CD14-positive monocyte (primary cell): ENCODE measurements at regions not wholly inside any gene's neighbourhood (a gene's known extent, or its start where the extent isn't known, plus 50 kb on each side); places are given as distances from the start of the nearest gene placed in this dataset.

Source experiments
- DNase-seq, 3 donors: peaks; one replicate each; pipeline ENCODE4 v3.0.0-alpha.2; 2011 to 2022
- H2AFZ ChIP-seq: 2 replicates; pipeline ENCODE4 v1.6.0; 2012; ENCODE audit warnings: mild to moderate bottlenecking, low read depth, low read length, inconsistent platforms; ENCODE audit not compliant: insufficient read depth, poor library complexity, severe bottlenecking
- H3K27ac ChIP-seq, 2 donors: 1 replicate in 1 of 2; 2 replicates in 1 of 2; pipeline ENCODE4 v1.5.1; 2012 to 2013; ENCODE audit warnings: low read length in 2 of 2, control low read depth in 1 of 2, inconsistent platforms in 1 of 2, low read depth in 1 of 2, mild to moderate bottlenecking in 1 of 2
- H3K27me3 ChIP-seq, 2 donors: one replicate each; pipeline versions ENCODE4 v1.6.0 to v1.6.1; 2011 to 2013; ENCODE audit warnings: low read length in 2 of 2; ENCODE audit not compliant: control insufficient read depth in 2 of 2, insufficient read depth in 2 of 2
- H3K36me3 ChIP-seq, 2 donors: replicated peaks in 1 of 2; 1 replicate in 1 of 2; 2 replicates in 1 of 2; pipeline versions ENCODE4 v1.5.1 to v1.6.1; 2012 to 2013; ENCODE audit warnings: low read length in 2 of 2, control low read depth in 1 of 2, inconsistent platforms in 1 of 2, mild to moderate bottlenecking in 1 of 2; ENCODE audit not compliant: insufficient read depth in 2 of 2, control insufficient read depth in 1 of 2
- H3K4me1 ChIP-seq, 2 donors: 1 replicate in 1 of 2; 2 replicates in 1 of 2; pipeline versions ENCODE4 v1.5.1 to v1.6.1; 2012 to 2013; ENCODE audit warnings: low read length in 2 of 2, control low read depth in 1 of 2, inconsistent platforms in 1 of 2, mild to moderate bottlenecking in 1 of 2, moderate library complexity in 1 of 2; ENCODE audit not compliant: insufficient read depth in 2 of 2, control insufficient read depth in 1 of 2
- H3K4me2 ChIP-seq: replicated peaks from 2 replicates; pipeline ENCODE3; 2012; ENCODE audit warnings: low read length, moderate library complexity, mild to moderate bottlenecking; ENCODE audit not compliant: poor library complexity, severe bottlenecking; ENCODE audit errors: extremely low read depth
- H3K4me3 ChIP-seq, 3 experiments: fragments of 200-600 bp in 1 of 3; sonication (generic) in 1 of 3; replicated peaks in 1 of 3; 1 replicate in 2 of 3; 2 replicates in 1 of 3; pipeline ENCODE4 v1.5.1; 2011 to 2013; ENCODE audit warnings: low read length in 3 of 3, mild to moderate bottlenecking in 3 of 3, control low read depth in 2 of 3, low read depth in 2 of 3, inconsistent platforms in 1 of 3, moderate library complexity in 1 of 3
- H3K79me2 ChIP-seq: 2 replicates; pipeline ENCODE4 v1.6.0; 2012; ENCODE audit warnings: mild to moderate bottlenecking, control low read depth, inconsistent platforms, low read length, moderate library complexity; ENCODE audit not compliant: insufficient read depth
- H3K9ac ChIP-seq: 2 replicates; pipeline ENCODE4 v1.6.0; 2017; ENCODE audit warnings: low read length, mild to moderate bottlenecking; ENCODE audit not compliant: insufficient read depth, poor library complexity, severe bottlenecking
- H3K9me3 ChIP-seq, 2 donors: replicated peaks in 1 of 2; 1 replicate in 1 of 2; 2 replicates in 1 of 2; pipeline versions ENCODE4 v1.5.1 to v1.6.1; 2012 to 2013; ENCODE audit warnings: low read length in 2 of 2, control low read depth in 1 of 2; ENCODE audit not compliant: control insufficient read depth in 1 of 2, insufficient read depth in 1 of 2
- H4K20me1 ChIP-seq: 2 replicates; pipeline ENCODE4 v1.6.0; 2012; ENCODE audit warnings: mild to moderate bottlenecking, low read length, control low read depth, moderate library complexity; ENCODE audit not compliant: insufficient read depth
- H3K27ac Mint-ChIP-seq, 7 donors: one replicate each; pipeline ENCODE4 v1.8.0; 2020; ENCODE audit warnings: mild to moderate bottlenecking in 7 of 7, mixed read lengths in 7 of 7, moderate library complexity in 6 of 7, inconsistent platforms in 2 of 7
- H3K27me3 Mint-ChIP-seq, 3 donors: one replicate each; pipeline ENCODE4 v1.8.0; 2021 to 2022; ENCODE audit warnings: low read depth in 3 of 3, mild to moderate bottlenecking in 3 of 3, mixed read lengths in 3 of 3, moderate library complexity in 3 of 3, inconsistent platforms in 1 of 3
- H3K36me3 Mint-ChIP-seq, 2 donors: one replicate each; pipeline ENCODE4 v1.8.0; 2020; ENCODE audit warnings: mixed read lengths in 2 of 2, inconsistent platforms in 1 of 2, mild to moderate bottlenecking in 1 of 2
- H3K4me1 Mint-ChIP-seq: one replicate; pipeline ENCODE4 v1.8.0; 2020; ENCODE audit warnings: mild to moderate bottlenecking, mixed read lengths
- H3K4me3 Mint-ChIP-seq, 2 donors: one replicate each; pipeline ENCODE4 v1.8.0; 2020; ENCODE audit warnings: mild to moderate bottlenecking in 2 of 2, mixed read lengths in 2 of 2, moderate library complexity in 1 of 2
- H3K9me3 Mint-ChIP-seq, 7 donors: one replicate each; pipeline ENCODE4 v1.8.0; 2020 to 2022; ENCODE audit warnings: mixed read lengths in 7 of 7, mild to moderate bottlenecking in 6 of 7, moderate library complexity in 6 of 7, inconsistent platforms in 2 of 7
- CTCF ChIP-seq: fragments of 200-600 bp; IDR thresholded peaks from one replicate; pipeline ENCODE4 v1.8.0; 2022; ENCODE audit warnings: antibody characterized with exemption, mild to moderate bottlenecking
- WGBS: methylation state at CpG from one replicate; pipeline ENCODE4 v1.1.5; 2013; ENCODE audit warnings: missing lambda C conversion rate; ENCODE audit not compliant: insufficient coverage; 5-methylcytosine and 5-hydroxymethylcytosine counted together
- intact Hi-C, 2 donors: fragments of 100-400 bp; cut with micrococcal nuclease; formaldehyde crosslinking; loops; one replicate each; pipeline versions ENCODE4 v1.15.0 to v1.15.1; 2023

GRCh38 chr12:91432089-91432488 lies 249.5 kb upstream of the DCN start:
- Mint-ChIP-seq H3K9me3 (peaks cover 0 to 3% (median 0%) of the 10 kb centered on the region in 7 donors), H3K36me3 (no peaks in the 10 kb centered on the region), H3K4me3 (no peak overlapping the region), H3K27me3 (peaks cover 2 to 3% (median 2%) of the 10 kb centered on the region in 3 donors), H3K27ac (no peak overlapping the region), H3K4me1 (no peaks in the 10 kb centered on the region)
- H3K4me1 ChIP-seq = no peaks in the 10 kb centered on the region
- no peaks in the 10 kb centered on the region for H4K20me1 ChIP-seq
- no peak for DNase-seq
- TF ChIP-seq CTCF = no peak
- no peaks in the 10 kb centered on the region for H3K9me3 ChIP-seq
- 67% methylated on average over 2 of the region's 2 CpGs for WGBS
- no peak overlapping the region for H3K27ac ChIP-seq
- H2AFZ ChIP-seq = no peak overlapping the region
- no peaks in the 10 kb centered on the region for H3K79me2 ChIP-seq
- no peak overlapping the region for H3K9ac ChIP-seq
- H3K4me3 ChIP-seq = no peak overlapping the region
- intact Hi-C loops = no loop called here
- H3K27me3 ChIP-seq = no peaks in the 10 kb centered on the region
- no peak overlapping the region for H3K4me2 ChIP-seq
- H3K36me3 ChIP-seq = no peaks in the 10 kb centered on the region

GRCh38 chr12:91424506-91424905 lies 241.9 kb upstream of the DCN start:
- H3K27me3 ChIP-seq = no peaks in the 10 kb centered on the region
- Mint-ChIP-seq H3K27ac (no peak overlapping the region), H3K4me3 (no peak overlapping the region), H3K27me3 (peaks cover 0 to 2% (median 2%) of the 10 kb centered on the region in 3 donors), H3K9me3 (peaks cover 0 to 4% (median 0%) of the 10 kb centered on the region in 7 donors), H3K4me1 (no peaks in the 10 kb centered on the region), H3K36me3 (no peaks in the 10 kb centered on the region)
- no peak overlapping the region for H3K4me2 ChIP-seq
- H3K9me3 ChIP-seq = no peaks in the 10 kb centered on the region
- no peaks in the 10 kb centered on the region for H3K4me1 ChIP-seq
- no peaks in the 10 kb centered on the region for H4K20me1 ChIP-seq
- H3K27ac ChIP-seq = no peak overlapping the region
- H3K4me3 ChIP-seq = no peak overlapping the region
- WGBS = no CpG with 5 or more reads among the region's 2 CpGs
- no peak overlapping the region for H2AFZ ChIP-seq
- intact Hi-C loops = no loop called here
- H3K9ac ChIP-seq = no peak overlapping the region
- no peak for TF ChIP-seq CTCF
- H3K79me2 ChIP-seq = no peaks in the 10 kb centered on the region
- no peak for DNase-seq
- H3K36me3 ChIP-seq = no peaks in the 10 kb centered on the region
